Epithelial cell of esophagus (primary cell): ENCODE measurements at regions not wholly inside any gene's neighbourhood (a gene's known extent, or its start where the extent isn't known, plus 50 kb on each side); places are given as distances from the start of the nearest gene placed in this dataset.
A peak's percentile ranks its signal among the peaks of the same experiment; 100 is the strongest.

Experiments used
- DNase-seq: peaks from one replicate; pipeline ENCODE4 v3.0.0; 2010; ENCODE audit warnings: low read depth
- H3K4me3 ChIP-seq: 2 replicates; pipeline ENCODE4 v1.5.1; 2011; ENCODE audit warnings: mild to moderate bottlenecking, low read length, control low read depth
- CTCF ChIP-seq: IDR thresholded peaks from 2 replicates; pipeline ENCODE4 v1.5.1; 2011; ENCODE audit warnings: low read depth, mild to moderate bottlenecking, low read length, control low read depth, inconsistent platforms; ENCODE audit not compliant: insufficient read depth; ENCODE audit errors: missing control alignments

- no peak for DNase-seq
- TF ChIP-seq CTCF: no peak
- no peak overlapping the region for H3K4me3 ChIP-seq
Measured at GRCh38 chr6:120411394-120411793, 922.9 kb downstream of the TBC1D32 start.

GRCh38 chr6:120410586-120410985, 923.7 kb downstream of the TBC1D32 start:
- TF ChIP-seq CTCF: no peak
- DNase-seq: peak; percentile 32
- H3K4me3 ChIP-seq: no peak overlapping the region

GRCh38 chr6:120407696-120408095, 926.6 kb downstream of the TBC1D32 start:
- TF ChIP-seq CTCF: no peak
- no peak for DNase-seq
- H3K4me3 ChIP-seq: no peak overlapping the region

GRCh38 chr6:120405947-120406346, 928.3 kb downstream of the TBC1D32 start:
- no peak overlapping the region for H3K4me3 ChIP-seq
- TF ChIP-seq CTCF: peak; percentile 41
- DNase-seq: peak; percentile 10

- no peak for TF ChIP-seq CTCF
- no peak overlapping the region for H3K4me3 ChIP-seq
- no peak for DNase-seq
Measured at GRCh38 chr6:120395784-120396183, 938.5 kb downstream of the TBC1D32 start.

- no peak overlapping the region for H3K4me3 ChIP-seq
- TF ChIP-seq CTCF: no peak
Measured at GRCh38 chr6:120395330-120395729, 939.0 kb downstream of the TBC1D32 start.

GRCh38 chr6:120392941-120393340, 941.3 kb downstream of the TBC1D32 start:
- DNase-seq: no peak
- no peak for TF ChIP-seq CTCF
- no peak overlapping the region for H3K4me3 ChIP-seq

More at GRCh38 chr6:120395330-120395729, 939.0 kb downstream of the TBC1D32 start:
- DNase-seq: no peak
